ENCODE measurements at regions not wholly inside any gene's neighbourhood (a gene's known extent, or its start where the extent isn't known, plus 50 kb on each side); places are given as distances from the start of the nearest gene placed in this dataset.
A peak's percentile ranks its signal among the peaks of the same experiment; 100 is the strongest.

DNA sequence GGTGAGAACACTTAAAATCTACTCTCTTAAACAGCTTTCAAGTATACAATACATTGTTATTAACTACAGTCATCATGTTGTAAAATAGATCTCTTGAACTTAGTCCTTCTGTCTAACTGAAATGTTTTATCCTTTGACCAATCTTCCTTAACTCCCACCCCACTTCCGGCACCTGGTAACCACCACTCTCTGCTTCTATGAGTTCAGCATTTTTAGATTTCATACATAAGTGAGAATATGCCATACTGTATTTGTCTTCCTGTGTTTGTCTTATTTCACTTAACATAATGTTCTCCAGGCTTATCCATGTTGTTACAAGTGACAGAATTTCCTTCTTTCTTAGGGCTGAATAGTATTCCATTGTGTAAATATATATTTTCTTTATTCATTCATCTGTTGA, 144.1 kb upstream of the TRPC4 start:
- no peaks in the 10 kb centered on the region for H3K27me3 ChIP-seq (ENCODE audit: control insufficient read depth, insufficient read depth, low read length)
- no peak overlapping the region for H3K27ac ChIP-seq (ENCODE audit: low read length)
- H3K9me3 ChIP-seq (replicated peaks; ENCODE audit: control insufficient read depth, low read depth, low read length): peaks cover 2% of the 10 kb centered on the region
- H3K4me1 ChIP-seq (ENCODE audit: control insufficient read depth, insufficient read depth, low read length): no peaks in the 10 kb centered on the region
- no peaks in the 10 kb centered on the region for H3K36me3 ChIP-seq (ENCODE audit: control insufficient read depth, insufficient read depth, low read length)
- no CpG with 5 or more reads among the region's 1 CpG for WGBS (ENCODE audit: insufficient coverage)
- no peak for DNase-seq
- H3K4me3 ChIP-seq (ENCODE audit: low read length): no peak overlapping the region

DNA sequence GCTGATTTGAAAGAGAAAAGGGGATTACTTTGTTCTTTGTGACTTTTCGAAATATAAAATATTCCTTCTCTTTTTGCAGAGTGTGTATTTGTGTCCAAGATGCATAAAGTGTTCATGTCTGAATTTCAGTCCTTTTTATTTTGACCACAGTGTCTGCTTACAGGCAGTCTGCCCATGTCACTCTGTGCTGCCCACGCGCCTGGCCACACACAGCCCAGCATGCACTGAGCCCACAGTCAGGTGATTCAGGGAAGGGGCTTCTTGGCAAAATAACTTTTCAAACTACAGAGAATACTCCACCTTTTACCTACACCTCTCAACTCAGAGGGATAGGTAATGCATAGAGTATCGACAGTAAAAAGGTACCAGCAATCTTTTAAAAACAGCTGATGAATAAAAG, 142.5 kb upstream of the TRPC4 start:
- DNase-seq: no peak
- WGBS (ENCODE audit: insufficient coverage): no CpG with 5 or more reads among the region's 4 CpGs

DNA sequence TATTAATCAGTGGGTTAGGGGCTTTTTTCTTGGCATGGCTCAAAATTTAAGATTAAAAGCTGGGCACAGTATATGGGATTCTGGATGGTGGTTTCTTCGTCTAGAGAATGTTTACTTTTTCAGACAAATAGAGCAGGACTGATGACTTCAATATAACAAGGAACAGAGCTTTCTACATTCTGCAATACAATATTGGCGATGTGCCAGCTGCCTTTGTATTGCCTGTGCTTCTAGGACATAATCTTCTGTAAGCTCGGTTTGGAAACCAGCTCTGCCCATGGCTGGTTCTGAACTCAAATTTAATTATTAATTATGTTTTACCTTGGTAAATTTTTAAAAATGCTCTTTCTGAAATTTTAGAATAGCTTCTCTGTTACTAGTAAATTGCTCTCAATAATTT, 139.1 kb upstream of the TRPC4 start:
- Histone ChIP-seq H3K9me3 (replicated peaks; ENCODE audit: control insufficient read depth, low read depth, low read length) (no peaks in the 10 kb centered on the region), H3K4me1 (ENCODE audit: control insufficient read depth, insufficient read depth, low read length) (no peaks in the 10 kb centered on the region), H3K4me3 (ENCODE audit: low read length) (no peak overlapping the region), H3K27me3 (ENCODE audit: control insufficient read depth, insufficient read depth, low read length) (no peaks in the 10 kb centered on the region), H3K27ac (ENCODE audit: low read length) (no peak overlapping the region), H3K36me3 (ENCODE audit: control insufficient read depth, insufficient read depth, low read length) (no peaks in the 10 kb centered on the region)
- no CpG with 5 or more reads among the region's 3 CpGs for WGBS (ENCODE audit: insufficient coverage)
- DNase-seq: peak; percentile 74

More for the DNA sequence above, 142.5 kb upstream of the TRPC4 start:
- no peak overlapping the region for H3K4me3 ChIP-seq (ENCODE audit: low read length)
- no peaks in the 10 kb centered on the region for H3K4me1 ChIP-seq (ENCODE audit: control insufficient read depth, insufficient read depth, low read length)
- no peak overlapping the region for H3K27ac ChIP-seq (ENCODE audit: low read length)
- H3K27me3 ChIP-seq (ENCODE audit: control insufficient read depth, insufficient read depth, low read length): no peaks in the 10 kb centered on the region
- H3K36me3 ChIP-seq (ENCODE audit: control insufficient read depth, insufficient read depth, low read length): no peaks in the 10 kb centered on the region
- H3K9me3 ChIP-seq (replicated peaks; ENCODE audit: control insufficient read depth, low read depth, low read length): no peaks in the 10 kb centered on the region

DNA sequence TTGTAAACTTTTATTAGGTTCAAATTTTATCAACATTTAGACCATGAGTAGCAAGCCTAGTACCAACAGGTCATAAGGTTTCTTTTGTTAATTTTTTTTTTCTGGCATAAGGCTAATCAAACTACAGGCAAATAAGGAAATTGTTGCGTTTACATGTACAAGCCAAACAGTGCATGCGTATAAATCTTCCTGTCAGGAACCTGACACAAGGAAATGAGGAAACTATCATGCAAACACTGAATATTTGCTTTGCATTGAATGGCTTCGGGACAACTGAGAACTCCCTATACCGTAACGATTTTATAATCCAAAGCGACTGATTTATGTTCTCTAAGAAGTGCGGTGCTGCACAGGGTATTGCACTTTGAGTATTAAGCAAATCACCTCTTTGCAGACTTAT, 133.0 kb upstream of the TRPC4 start:
- Histone ChIP-seq H3K27ac (ENCODE audit: low read length) (no peak overlapping the region), H3K4me1 (ENCODE audit: control insufficient read depth, insufficient read depth, low read length) (no peaks in the 10 kb centered on the region), H3K36me3 (ENCODE audit: control insufficient read depth, insufficient read depth, low read length) (no peaks in the 10 kb centered on the region), H3K27me3 (ENCODE audit: control insufficient read depth, insufficient read depth, low read length) (no peaks in the 10 kb centered on the region), H3K9me3 (replicated peaks; ENCODE audit: control insufficient read depth, low read depth, low read length) (no peaks in the 10 kb centered on the region), H3K4me3 (ENCODE audit: low read length) (no peak overlapping the region)
- 62% methylated on average over 6 of the region's 7 CpGs for WGBS (ENCODE audit: insufficient coverage)
- no peak for DNase-seq

DNA sequence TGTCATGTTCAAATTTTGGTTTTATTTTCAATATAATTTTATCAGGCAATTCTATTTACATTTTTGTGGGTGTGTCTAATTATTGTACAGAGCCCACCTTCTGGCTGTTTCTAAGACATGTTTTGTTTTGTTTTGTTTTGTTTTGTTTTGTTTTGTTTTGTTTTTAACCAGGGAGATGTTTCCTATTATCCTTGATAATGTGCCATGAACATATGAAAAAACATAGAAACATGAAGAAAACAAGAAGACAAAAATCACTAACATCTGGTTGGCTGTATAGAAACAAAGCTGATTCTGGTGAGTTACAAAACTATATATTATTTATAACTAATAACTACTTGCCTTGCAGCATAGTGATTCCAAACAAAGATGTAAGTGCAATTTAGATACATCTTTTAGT, 128.1 kb upstream of the TRPC4 start:
- Histone ChIP-seq H3K4me3 (ENCODE audit: low read length) (no peak overlapping the region), H3K27ac (ENCODE audit: low read length) (peak overlapping the region; percentile 2), H3K9me3 (replicated peaks; ENCODE audit: control insufficient read depth, low read depth, low read length) (no peaks in the 10 kb centered on the region), H3K4me1 (ENCODE audit: control insufficient read depth, insufficient read depth, low read length) (no peaks in the 10 kb centered on the region), H3K36me3 (ENCODE audit: control insufficient read depth, insufficient read depth, low read length) (no peaks in the 10 kb centered on the region), H3K27me3 (ENCODE audit: control insufficient read depth, insufficient read depth, low read length) (no peaks in the 10 kb centered on the region)
- peak; percentile 84 for DNase-seq

DNA sequence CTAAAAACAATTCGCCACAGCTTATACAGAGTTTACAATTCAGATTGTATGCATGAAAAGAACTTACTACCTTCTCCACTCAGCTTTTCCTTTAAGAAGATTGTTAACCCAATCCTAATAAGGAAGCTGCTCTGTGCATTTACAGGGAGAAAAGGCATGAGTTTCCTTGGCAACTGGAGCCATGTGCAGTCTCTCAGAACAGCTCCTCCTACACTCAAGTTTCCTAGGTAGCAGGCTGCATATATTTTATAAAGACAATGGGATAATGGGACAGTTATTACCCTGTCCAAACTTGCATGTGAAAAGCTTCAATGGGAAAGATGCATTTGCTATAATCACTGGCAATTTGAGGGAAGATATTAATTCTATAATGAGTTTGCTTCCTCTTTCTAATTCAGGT, 125.5 kb upstream of the TRPC4 start:
- no peaks in the 10 kb centered on the region for H3K4me1 ChIP-seq (ENCODE audit: control insufficient read depth, insufficient read depth, low read length)
- no peak overlapping the region for H3K27ac ChIP-seq (ENCODE audit: low read length)
- no CpG with 5 or more reads among the region's 1 CpG for WGBS (ENCODE audit: insufficient coverage)
- H3K27me3 ChIP-seq (ENCODE audit: control insufficient read depth, insufficient read depth, low read length): no peaks in the 10 kb centered on the region
- no peaks in the 10 kb centered on the region for H3K36me3 ChIP-seq (ENCODE audit: control insufficient read depth, insufficient read depth, low read length)
- H3K4me3 ChIP-seq (ENCODE audit: low read length): no peak overlapping the region
- no peaks in the 10 kb centered on the region for H3K9me3 ChIP-seq (replicated peaks; ENCODE audit: control insufficient read depth, low read depth, low read length)
- peak; percentile 68 for DNase-seq

DNA sequence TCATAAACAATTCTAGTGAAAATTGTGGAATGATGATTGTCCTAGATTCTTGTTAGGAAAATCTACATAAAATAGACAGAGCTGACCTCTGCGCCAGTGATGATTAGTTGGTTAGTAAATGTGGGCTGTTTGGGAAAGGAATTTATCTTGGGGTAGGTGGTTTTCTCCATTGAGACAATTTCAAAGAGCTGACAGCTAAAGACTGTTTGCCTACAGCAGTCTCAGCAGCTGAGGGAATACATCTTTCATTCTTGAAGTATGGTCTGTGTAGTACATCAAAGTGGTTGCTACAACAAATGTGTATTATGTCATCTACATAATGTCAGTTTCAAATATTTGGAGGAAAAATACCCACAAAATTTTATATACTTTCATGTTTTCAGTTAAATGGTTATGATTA, 117.2 kb upstream of the TRPC4 start:
- Histone ChIP-seq H3K4me1 (ENCODE audit: control insufficient read depth, insufficient read depth, low read length) (no peaks in the 10 kb centered on the region), H3K9me3 (replicated peaks; ENCODE audit: control insufficient read depth, low read depth, low read length) (no peaks in the 10 kb centered on the region), H3K27ac (ENCODE audit: low read length) (no peak overlapping the region), H3K27me3 (ENCODE audit: control insufficient read depth, insufficient read depth, low read length) (no peaks in the 10 kb centered on the region), H3K4me3 (ENCODE audit: low read length) (no peak overlapping the region), H3K36me3 (ENCODE audit: control insufficient read depth, insufficient read depth, low read length) (no peaks in the 10 kb centered on the region)
- peak; percentile 44 for DNase-seq
- WGBS (ENCODE audit: insufficient coverage): no CpG with 5 or more reads among the region's 1 CpG

DNA sequence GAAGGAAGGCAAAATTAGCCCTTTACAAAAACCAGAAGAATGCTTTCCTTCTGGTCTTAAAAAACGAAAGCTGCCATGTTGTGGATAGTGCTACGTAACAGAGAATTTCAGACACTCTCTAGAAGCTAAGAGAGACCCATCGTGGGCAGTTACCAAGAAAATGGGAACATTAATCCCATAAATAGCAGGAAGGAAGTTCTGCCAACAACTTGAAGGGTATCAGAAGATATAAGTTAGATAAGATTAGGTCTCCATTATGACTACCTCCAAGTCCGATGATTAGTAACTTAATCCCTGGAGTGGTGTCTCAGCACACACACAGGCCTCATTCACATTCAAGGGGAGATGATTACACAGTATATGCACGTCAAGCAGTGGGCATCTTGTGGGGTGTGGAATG, 115.7 kb upstream of the TRPC4 start:
- no peak overlapping the region for H3K4me3 ChIP-seq (ENCODE audit: low read length)
- WGBS (ENCODE audit: insufficient coverage): 80% methylated on average over 2 of the region's 5 CpGs
- H3K27me3 ChIP-seq (ENCODE audit: control insufficient read depth, insufficient read depth, low read length): no peaks in the 10 kb centered on the region

DNA sequence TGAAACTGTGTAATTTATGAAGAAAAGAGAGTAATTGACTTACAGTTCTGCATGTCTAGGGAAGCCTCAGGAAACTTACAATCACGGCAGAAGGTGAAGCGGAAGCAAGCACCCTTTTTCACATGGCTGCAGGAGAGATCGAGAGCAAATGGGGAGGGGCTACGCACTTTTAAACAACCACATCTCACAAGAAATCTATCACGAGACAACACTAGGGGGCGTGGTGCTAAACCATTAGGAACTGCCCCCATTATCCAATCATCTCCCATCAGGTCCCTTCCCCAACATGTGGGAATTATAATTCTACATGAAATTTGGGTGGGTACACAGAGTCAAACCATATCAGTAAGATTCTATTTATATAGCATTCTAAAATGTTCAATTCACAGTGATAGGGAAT, 114.8 kb upstream of the TRPC4 start:
- DNase-seq: no peak
- no CpG with 5 or more reads among the region's 6 CpGs for WGBS (ENCODE audit: insufficient coverage)
- no peaks in the 10 kb centered on the region for H3K27me3 ChIP-seq (ENCODE audit: control insufficient read depth, insufficient read depth, low read length)
- H3K9me3 ChIP-seq (replicated peaks; ENCODE audit: control insufficient read depth, low read depth, low read length): no peaks in the 10 kb centered on the region
- no peaks in the 10 kb centered on the region for H3K4me1 ChIP-seq (ENCODE audit: control insufficient read depth, insufficient read depth, low read length)
- no peaks in the 10 kb centered on the region for H3K36me3 ChIP-seq (ENCODE audit: control insufficient read depth, insufficient read depth, low read length)
- no peak overlapping the region for H3K27ac ChIP-seq (ENCODE audit: low read length)
- no peak overlapping the region for H3K4me3 ChIP-seq (ENCODE audit: low read length)

More for the DNA sequence above, 115.7 kb upstream of the TRPC4 start:
- Histone ChIP-seq H3K9me3 (replicated peaks; ENCODE audit: control insufficient read depth, low read depth, low read length) (no peaks in the 10 kb centered on the region), H3K27ac (ENCODE audit: low read length) (no peak overlapping the region), H3K4me1 (ENCODE audit: control insufficient read depth, insufficient read depth, low read length) (no peaks in the 10 kb centered on the region), H3K36me3 (ENCODE audit: control insufficient read depth, insufficient read depth, low read length) (no peaks in the 10 kb centered on the region)
- DNase-seq: no peak

DNA sequence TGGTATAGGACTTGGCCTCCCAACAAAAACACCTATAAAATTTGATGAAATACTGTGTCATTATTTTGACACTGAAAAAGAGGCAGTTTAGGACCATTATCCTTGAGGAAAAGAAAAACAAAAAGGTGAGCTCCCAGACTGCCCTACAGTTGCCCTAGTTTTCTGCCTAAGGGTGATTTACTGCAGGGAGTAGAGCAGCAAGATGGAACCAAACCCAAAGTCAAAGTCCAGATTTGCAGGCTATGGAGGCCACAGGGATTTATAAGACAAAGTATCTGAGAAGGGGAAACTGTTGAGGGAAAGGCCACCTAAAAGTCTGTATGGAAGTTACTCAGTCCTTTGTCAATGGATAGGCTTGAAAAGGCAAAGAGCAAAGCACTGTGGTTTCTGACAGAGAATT, 112.4 kb upstream of the TRPC4 start:
- no peaks in the 10 kb centered on the region for H3K4me1 ChIP-seq (ENCODE audit: control insufficient read depth, insufficient read depth, low read length)
- no peaks in the 10 kb centered on the region for H3K36me3 ChIP-seq (ENCODE audit: control insufficient read depth, insufficient read depth, low read length)
- no peaks in the 10 kb centered on the region for H3K9me3 ChIP-seq (replicated peaks; ENCODE audit: control insufficient read depth, low read depth, low read length)
- H3K4me3 ChIP-seq (ENCODE audit: low read length): no peak overlapping the region
- no peak overlapping the region for H3K27ac ChIP-seq (ENCODE audit: low read length)
- no peaks in the 10 kb centered on the region for H3K27me3 ChIP-seq (ENCODE audit: control insufficient read depth, insufficient read depth, low read length)
- no peak for DNase-seq

DNA sequence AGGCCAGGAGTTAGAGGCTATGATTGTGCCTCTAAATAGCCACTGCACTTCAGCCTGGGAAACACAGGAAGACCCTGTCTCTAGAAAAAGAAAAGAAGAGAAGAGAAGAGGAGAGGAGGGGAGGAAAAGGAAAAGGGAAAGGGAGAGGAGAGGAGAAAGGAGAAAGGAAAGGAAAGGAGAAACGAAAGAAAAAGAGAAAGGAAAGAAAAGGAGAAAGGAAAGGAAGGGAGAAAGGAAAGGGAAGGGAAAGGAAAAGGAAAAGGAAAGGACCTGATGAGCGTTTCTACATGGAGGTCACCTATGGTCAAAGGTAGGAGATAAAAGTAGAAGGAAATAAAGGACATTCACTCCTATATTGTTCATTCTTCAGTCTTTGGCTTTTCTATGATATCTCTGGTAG, 109.1 kb upstream of the TRPC4 start:
- no peak for DNase-seq
- H3K4me3 ChIP-seq (ENCODE audit: low read length): no peak overlapping the region
- no peaks in the 10 kb centered on the region for H3K9me3 ChIP-seq (replicated peaks; ENCODE audit: control insufficient read depth, low read depth, low read length)
- H3K27me3 ChIP-seq (ENCODE audit: control insufficient read depth, insufficient read depth, low read length): no peaks in the 10 kb centered on the region
- no peak overlapping the region for H3K27ac ChIP-seq (ENCODE audit: low read length)
- no peaks in the 10 kb centered on the region for H3K4me1 ChIP-seq (ENCODE audit: control insufficient read depth, insufficient read depth, low read length)
- no peaks in the 10 kb centered on the region for H3K36me3 ChIP-seq (ENCODE audit: control insufficient read depth, insufficient read depth, low read length)
- WGBS (ENCODE audit: insufficient coverage): 75% methylated on average over 1 of the region's 2 CpGs
